Loucy (cell line): ENCODE measurements at regions not wholly inside any gene's neighbourhood (a gene's known extent, or its start where the extent isn't known, plus 50 kb on each side); places are given as distances from the start of the nearest gene placed in this dataset.

Experiments used
- H2AFZ ChIP-seq: fragments of 200-600 bp; sonication (generic); 2 replicates; pipeline ENCODE4 v1.6.0; 2016; ENCODE audit warnings: antibody characterized with exemption, mild to moderate bottlenecking, low read length, moderate library complexity
- H3F3A ChIP-seq: fragments of 200-600 bp; 2 replicates; pipeline ENCODE4 v1.6.0; 2016; ENCODE audit warnings: antibody characterized with exemption, low read depth, mild to moderate bottlenecking
- H3K27me3 ChIP-seq: fragments of 200-600 bp; sonication (generic); 2 replicates; pipeline ENCODE4 v1.6.1; 2014; ENCODE audit warnings: low read length, mild to moderate bottlenecking; ENCODE audit not compliant: insufficient read depth, poor library complexity, severe bottlenecking
- H3K36me3 ChIP-seq: fragments of 200-600 bp; sonication (generic); 2 replicates; pipeline ENCODE4 v1.6.1; 2016; ENCODE audit warnings: low read length; ENCODE audit not compliant: insufficient read depth
- H3K4me1 ChIP-seq: fragments of 200-600 bp; sonication (generic); 2 replicates; pipeline ENCODE4 v1.5.1; 2014; ENCODE audit warnings: low read length, mild to moderate bottlenecking; ENCODE audit not compliant: insufficient read depth, poor library complexity, severe bottlenecking
- H3K4me2 ChIP-seq: fragments of 200-600 bp; sonication (generic); 2 replicates; pipeline ENCODE4 v1.6.0; 2014; ENCODE audit warnings: antibody characterized with exemption, low read length, low read depth, mild to moderate bottlenecking; ENCODE audit not compliant: poor library complexity, severe bottlenecking
- H3K4me3 ChIP-seq: fragments of 200-600 bp; sonication (generic); 2 replicates; pipeline ENCODE4 v1.5.1; 2014; ENCODE audit warnings: low read length, mild to moderate bottlenecking, mixed read lengths; ENCODE audit not compliant: poor library complexity, severe bottlenecking
- H3K79me2 ChIP-seq: fragments of 200-600 bp; sonication (generic); 2 replicates; pipeline ENCODE4 v1.6.1; 2014; ENCODE audit warnings: low read length; ENCODE audit not compliant: insufficient read depth
- H3K9ac ChIP-seq: fragments of 200-600 bp; sonication (generic); 2 replicates; pipeline ENCODE4 v1.6.0; 2014; ENCODE audit warnings: mild to moderate bottlenecking, low read depth, low read length, moderate library complexity; ENCODE audit not compliant: poor library complexity, severe bottlenecking
- H3K9me2 ChIP-seq: fragments of 200-600 bp; sonication (generic); replicated peaks from 2 replicates; pipeline ENCODE4 v1.6.1; 2016; ENCODE audit warnings: low read depth, low read length, mixed read lengths
- H3K9me3 ChIP-seq: fragments of 200-600 bp; sonication (generic); 2 replicates; pipeline ENCODE4 v1.6.1; 2014; ENCODE audit warnings: mild to moderate bottlenecking, antibody characterized with exemption, low read length, low read depth; ENCODE audit not compliant: insufficient read depth
- H4K20me1 ChIP-seq: fragments of 200-600 bp; sonication (generic); 2 replicates; pipeline ENCODE4 v1.6.0; 2014; ENCODE audit warnings: antibody characterized with exemption, low read length, mild to moderate bottlenecking; ENCODE audit not compliant: insufficient read depth, poor library complexity, severe bottlenecking
- CTCF ChIP-seq: fragments of 200-600 bp; sonication (generic); conservative IDR thresholded peaks from 2 replicates; pipeline ENCODE4 v1.5.1; 2014; ENCODE audit warnings: mild to moderate bottlenecking, antibody characterized with exemption, low read length
- EZH2phosphoT487 ChIP-seq: fragments of 200-600 bp; IDR thresholded peaks from 2 replicates; pipeline ENCODE4 v1.6.1; 2018; ENCODE audit warnings: antibody characterized with exemption, mild to moderate bottlenecking, moderate library complexity, borderline replicate concordance

GRCh38 chr5:155254399-155254798 is 240.8 kb downstream of the KIF4B start:
- no peaks in the 10 kb centered on the region for H4K20me1 ChIP-seq
- H3K4me3 ChIP-seq, result no peak overlapping the region
- H3K9ac ChIP-seq, result peak overlapping the region; percentile 34
- H3K27me3 ChIP-seq, result no peaks in the 10 kb centered on the region
- H3K9me3 ChIP-seq, result no peaks in the 10 kb centered on the region
- H3K4me2 ChIP-seq, result no peak overlapping the region
- no peak overlapping the region for H2AFZ ChIP-seq
- H3F3A ChIP-seq, result no peaks in the 10 kb centered on the region
- peaks cover 54% of the 10 kb centered on the region for H3K4me1 ChIP-seq
- H3K79me2 ChIP-seq, result no peaks in the 10 kb centered on the region
- no peaks in the 10 kb centered on the region for H3K9me2 ChIP-seq
- no peaks in the 10 kb centered on the region for H3K36me3 ChIP-seq
- no peak for TF ChIP-seq EZH2phosphoT487
- no peak for TF ChIP-seq CTCF

- Histone ChIP-seq H3K36me3 (no peaks in the 10 kb centered on the region), H3K4me2 (no peak overlapping the region), H3K27me3 (no peaks in the 10 kb centered on the region), H3F3A (0 out of 2 replicates have a peak, but pooled peaks cover 3% of the 10 kb centered on the region), H3K9ac (peak overlapping the region; percentile 15), H3K9me2 (no peaks in the 10 kb centered on the region), H3K79me2 (no peaks in the 10 kb centered on the region), H3K4me3 (no peak overlapping the region), H4K20me1 (no peaks in the 10 kb centered on the region), H3K9me3 (no peaks in the 10 kb centered on the region), H3K4me1 (peaks cover 58% of the 10 kb centered on the region), H2AFZ (no peak overlapping the region)
- TF ChIP-seq CTCF (no peak), EZH2phosphoT487 (no peak)
Observed at GRCh38 chr5:155258161-155258560, 244.6 kb downstream of the KIF4B start.

- Histone ChIP-seq H3K79me2 (no peaks in the 10 kb centered on the region), H3K4me2 (peak overlapping the region; percentile 76)
Observed at GRCh38 chr5:155259648-155260047, 246.1 kb downstream of the KIF4B start.

More at GRCh38 chr5:155259648-155260047, 246.1 kb downstream of the KIF4B start:
- Histone ChIP-seq H3K4me1 (peaks cover 58% of the 10 kb centered on the region), H2AFZ (no peak overlapping the region), H4K20me1 (no peaks in the 10 kb centered on the region), H3K4me3 (peak overlapping the region; percentile 61), H3K27me3 (no peaks in the 10 kb centered on the region), H3K9me2 (no peaks in the 10 kb centered on the region), H3K36me3 (no peaks in the 10 kb centered on the region), H3K9me3 (no peaks in the 10 kb centered on the region), H3F3A (0 out of 2 replicates have a peak, but pooled peaks cover 3% of the 10 kb centered on the region), H3K9ac (peak overlapping the region; percentile 72)
- TF ChIP-seq EZH2phosphoT487 (no peak), CTCF (no peak)
